GM19351 (cell line): ENCODE measurements at regions not wholly inside any gene's neighbourhood (a gene's known extent, or its start where the extent isn't known, plus 50 kb on each side); places are given as distances from the start of the nearest gene placed in this dataset.
"Not testable (repeated sequence)": the region's sequence is repeated elsewhere in the genome, so short reads cannot be mapped to it uniquely, and the experiment has no call there.

Experiments used
- ATAC-seq: cut with Tn5 transposase; IDR thresholded peaks from one replicate; pipeline ENCODE4 v1.9.1; 2021; ENCODE audit warnings: mild to moderate bottlenecking, moderate library complexity; ENCODE audit not compliant: unreplicated experiment

DNA sequence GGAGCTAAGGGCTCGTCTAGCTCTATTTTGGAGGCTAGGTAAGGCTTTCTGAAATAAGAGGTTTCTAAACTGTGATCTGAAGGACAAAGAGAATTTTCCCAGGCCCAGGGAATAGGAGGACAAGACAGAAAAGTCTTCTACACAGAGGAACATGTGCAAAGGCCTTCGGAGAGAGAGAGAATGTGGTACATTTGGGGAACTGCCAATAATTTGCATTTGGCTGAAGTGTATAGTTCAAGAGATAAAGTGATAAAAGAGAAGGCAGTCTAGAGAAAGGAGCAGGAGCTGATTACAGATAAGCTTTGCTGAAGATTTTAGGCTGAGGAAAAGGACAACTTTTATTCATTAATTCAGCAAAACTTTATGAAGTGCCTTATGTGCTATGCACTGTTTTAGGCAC is 214.4 kb upstream of the ELL2 start:
- no peak for ATAC-seq

DNA sequence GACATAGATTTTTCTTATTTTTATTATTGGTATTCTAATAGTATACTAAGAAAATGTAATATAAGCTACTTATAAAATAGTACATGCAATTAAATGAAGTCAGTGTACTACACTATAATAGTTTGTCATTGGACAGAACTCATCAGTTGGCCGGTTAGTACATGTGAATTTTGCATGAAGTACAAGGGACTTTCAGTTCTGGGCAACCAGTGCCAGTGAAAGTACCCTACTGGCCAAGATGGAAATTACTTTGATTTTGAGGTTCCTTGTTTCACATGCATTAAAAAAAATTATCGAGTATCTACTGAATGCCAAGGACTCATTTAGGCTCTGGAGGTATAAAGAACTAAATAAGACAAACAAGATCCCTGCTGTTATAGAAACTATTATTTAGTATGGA is 213.4 kb upstream of the ELL2 start:
- peak; percentile 35 for ATAC-seq

DNA sequence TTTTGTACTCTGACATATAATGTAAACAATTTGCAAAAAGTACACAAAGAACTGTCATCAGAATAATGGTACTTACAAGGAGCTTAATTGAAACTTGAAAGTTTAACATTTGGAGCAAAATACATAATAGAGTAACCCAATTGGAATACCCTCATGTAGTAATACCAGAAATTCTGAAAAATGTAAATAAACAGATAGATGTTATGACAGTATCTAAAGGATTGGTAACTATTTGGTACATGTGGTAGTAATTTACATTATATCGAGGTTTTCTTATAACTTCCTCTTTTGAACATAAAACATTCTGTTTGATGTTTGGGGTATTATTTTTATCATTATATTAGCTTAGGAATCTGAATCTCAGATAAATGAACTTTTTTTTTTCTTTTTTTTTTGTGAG is 211.7 kb upstream of the ELL2 start:
- ATAC-seq, result no peak

DNA sequence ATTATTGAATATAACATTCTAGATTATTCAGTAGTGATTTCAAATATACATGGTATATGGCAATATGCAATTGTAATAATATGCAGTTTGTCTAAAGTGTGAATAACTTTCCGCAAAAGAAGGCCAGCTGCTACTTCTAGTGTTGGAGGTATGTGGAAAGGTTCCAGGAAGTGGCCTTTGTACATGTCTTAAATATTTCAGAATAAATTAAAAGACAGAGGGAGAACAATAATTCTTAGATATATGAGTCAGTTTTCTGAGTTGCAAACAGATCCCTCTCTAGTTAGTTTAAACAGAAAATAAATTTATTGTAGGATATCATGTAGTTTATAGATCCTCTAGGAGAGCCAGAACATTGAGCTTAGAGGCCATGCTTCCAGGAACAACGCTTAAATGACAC is 210.8 kb upstream of the ELL2 start:
- ATAC-seq, result no peak

DNA sequence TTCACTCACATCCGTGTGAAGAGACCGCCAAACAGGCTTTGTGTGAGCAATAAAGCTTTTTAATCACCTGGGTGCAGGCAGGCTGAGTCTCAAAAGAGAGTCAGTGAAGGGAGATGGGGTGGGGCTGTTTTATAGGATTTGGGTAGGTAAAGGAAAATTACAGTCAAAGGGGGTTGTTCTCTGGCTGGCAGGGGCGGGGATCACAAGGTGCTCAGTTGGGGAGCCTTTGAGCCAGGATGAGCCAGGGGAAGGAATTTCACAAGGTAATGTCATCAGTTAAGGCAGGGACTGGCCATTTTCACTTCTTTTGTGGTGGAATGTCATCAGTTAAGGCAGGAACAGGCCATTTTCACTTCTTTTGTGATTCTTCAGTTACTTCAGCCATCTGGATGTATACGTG is 210.3 kb upstream of the ELL2 start:
- not testable (repeated sequence) for ATAC-seq

DNA sequence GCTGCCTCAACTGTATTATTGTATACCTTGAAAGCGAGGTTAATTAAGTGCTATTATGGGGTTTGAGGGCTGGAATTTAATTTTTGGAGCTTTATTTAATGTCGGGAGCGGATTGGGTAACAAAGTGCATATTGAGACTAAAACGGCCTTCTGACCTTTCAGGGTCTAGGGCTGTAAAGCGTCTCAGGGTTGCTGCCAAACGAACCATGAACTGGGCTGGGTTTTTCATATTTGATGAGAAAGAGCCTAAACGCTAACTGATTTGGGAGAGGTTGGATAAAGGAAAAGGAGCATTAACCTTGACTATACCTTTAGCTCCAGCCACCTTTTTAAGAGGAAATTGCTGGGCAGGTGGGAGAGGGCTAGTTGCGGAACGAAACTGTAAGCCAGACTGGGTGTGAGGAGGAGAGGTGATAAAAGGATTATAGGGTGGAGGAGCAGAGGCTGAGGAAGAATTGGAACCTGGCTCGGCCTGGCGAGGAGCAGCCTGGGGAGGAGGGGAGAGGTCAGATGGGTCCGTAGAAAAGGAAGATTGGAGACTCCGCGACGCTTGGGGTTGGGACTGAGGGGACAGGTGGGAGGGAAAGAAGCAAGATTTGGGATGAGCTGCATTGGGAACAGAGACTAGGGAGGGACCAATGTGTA is 209.0 kb upstream of the ELL2 start:
- not testable (repeated sequence) for ATAC-seq

DNA sequence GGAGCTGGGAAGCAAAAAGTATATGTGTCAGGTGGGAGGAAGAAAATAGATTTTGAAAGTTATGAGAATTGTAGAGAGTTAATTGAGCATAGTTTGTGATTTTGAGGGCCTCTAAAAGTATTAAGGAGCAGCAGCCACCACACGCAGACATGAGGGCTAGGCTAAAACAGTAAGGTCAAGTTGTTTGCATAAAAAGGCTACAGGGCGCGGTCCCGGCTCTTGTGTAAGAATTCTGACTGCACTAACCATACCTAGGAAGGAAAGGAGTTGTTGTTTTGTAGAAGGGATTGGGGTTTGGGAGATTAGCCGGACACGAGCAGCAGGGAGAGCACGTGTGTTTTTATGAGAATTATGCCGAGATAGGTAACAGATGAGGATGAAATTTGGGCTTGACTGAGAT is 207.2 kb upstream of the ELL2 start:
- not testable (repeated sequence) for ATAC-seq

DNA sequence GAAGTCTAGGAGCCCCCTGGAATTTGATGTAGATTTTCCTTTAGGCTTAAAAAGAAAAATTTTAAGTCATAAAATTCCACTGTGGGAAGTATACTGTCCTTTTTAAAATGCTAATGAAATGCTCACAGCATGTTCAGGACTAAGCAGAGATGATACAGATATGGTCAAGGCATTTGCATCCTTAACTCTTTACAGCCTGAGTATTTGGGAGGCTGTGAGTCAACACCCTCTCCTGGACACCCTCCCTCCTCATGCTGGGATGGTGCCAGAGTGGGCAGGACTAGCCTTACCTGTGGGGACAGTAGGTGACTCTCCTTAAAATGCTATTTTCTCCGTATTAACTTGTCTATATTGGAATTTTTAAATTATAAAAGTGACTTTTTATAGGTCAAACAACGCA is 197.4 kb upstream of the ELL2 start:
- ATAC-seq, result no peak

DNA sequence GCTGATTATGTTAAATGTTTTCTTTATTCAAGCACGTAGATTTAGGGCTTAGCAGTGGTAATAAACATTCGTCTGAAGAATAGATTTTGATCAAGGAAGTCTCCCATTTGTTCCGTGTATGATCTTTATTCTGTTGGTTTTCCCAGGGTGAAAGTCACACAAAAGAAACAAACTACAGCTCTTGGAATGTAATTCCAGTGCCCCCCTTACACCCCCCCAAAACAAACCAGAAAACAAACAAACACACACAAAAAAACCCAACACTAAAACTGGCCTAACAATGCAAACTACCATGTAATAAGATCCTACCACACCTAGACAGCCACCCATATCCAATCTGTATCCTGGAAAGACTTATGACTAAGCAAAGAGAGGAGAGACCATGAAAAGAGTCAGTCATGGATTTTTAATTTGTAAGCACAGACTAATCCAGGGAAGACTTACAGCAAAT is 196.2 kb upstream of the ELL2 start:
- ATAC-seq, result no peak

DNA sequence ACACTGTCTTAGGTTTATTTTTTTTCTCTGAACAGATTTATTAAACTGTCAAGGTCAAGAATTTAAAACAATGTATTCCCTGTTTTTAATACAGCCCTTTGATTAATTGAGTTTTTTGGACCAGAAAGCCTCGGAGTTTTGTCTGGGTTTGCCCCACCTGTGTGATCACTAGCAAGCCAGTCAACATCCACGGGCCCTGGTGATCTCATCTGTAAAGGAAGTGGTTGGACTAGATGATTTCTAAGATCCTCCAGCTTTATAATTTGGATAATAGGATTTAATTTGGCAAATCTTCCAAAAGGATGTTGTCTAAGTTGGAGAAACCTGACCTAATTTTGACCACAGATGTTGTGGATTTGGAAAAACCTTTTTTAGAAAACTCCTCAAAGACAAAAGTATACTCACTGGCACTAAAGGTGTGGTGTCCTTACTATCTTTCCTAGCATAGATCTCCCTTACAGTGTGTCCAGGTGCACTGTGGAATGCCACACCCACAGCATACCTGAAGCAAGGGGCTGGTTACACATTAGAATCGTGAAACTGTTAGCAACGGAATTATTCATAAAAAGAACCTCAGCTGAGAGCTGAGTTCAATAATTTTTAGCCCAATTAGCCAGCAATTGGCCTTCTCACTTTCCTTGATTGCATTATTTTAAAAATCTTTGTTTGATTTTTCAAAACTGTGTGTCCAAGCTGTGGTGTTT is 195.6 kb upstream of the ELL2 start:
- no peak for ATAC-seq

DNA sequence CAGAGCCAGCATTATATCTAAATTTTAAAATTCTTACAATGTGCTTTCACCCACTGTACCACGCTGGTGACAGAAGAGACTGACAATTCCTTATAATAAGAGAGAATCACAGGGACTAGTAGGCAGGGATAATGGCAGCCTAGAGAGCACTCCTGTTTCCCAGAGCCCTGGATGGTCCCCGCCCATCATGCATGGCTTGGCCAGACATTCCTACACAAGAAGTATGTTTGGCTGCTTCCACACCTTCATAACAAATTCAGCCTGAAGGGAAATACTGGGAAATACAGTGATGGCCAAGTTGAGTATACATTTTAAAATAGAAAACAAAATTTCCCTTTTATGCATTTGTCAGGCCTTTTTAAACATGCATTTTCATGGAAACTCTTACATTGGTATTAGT is 193.5 kb upstream of the ELL2 start:
- ATAC-seq, result no peak

DNA sequence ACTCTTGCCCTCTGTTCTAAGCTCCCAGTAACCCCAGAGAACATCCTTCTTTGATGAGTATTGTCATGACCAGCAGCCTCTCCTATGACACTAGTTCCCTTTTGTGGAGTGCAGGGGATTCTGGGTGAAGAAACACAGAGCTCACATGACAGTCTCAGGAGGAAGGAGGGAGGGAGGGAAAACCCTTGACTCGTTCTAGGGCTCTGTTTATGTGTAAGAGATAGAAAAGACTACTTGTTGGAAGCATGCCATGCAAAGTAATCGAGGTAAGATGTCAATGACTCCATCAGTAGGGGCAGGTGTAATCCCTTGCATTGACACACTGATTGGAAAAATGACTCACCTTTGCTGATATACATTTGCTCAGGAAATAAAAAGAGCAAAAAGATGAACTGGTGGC is 190.2 kb upstream of the ELL2 start:
- no peak for ATAC-seq

DNA sequence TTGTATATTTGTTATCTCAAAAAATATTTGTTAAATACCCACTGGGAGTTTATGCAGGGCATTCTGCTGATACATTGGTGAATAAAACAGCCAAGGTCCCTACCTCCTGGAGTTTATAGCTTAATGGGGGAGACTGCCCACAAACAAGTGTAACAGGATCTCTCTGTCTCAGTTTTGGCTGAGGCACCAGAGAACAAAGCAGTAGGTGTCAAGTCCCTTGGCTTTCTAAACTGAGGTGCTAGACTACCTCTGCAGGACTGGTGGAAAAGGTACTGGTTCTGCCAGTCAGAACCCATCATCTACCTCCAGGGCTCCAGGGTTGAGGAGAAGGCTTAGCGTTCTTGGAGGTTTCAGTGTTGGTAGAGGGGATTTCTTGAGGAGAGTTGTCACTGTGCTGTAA is 188.4 kb upstream of the ELL2 start:
- no peak for ATAC-seq

DNA sequence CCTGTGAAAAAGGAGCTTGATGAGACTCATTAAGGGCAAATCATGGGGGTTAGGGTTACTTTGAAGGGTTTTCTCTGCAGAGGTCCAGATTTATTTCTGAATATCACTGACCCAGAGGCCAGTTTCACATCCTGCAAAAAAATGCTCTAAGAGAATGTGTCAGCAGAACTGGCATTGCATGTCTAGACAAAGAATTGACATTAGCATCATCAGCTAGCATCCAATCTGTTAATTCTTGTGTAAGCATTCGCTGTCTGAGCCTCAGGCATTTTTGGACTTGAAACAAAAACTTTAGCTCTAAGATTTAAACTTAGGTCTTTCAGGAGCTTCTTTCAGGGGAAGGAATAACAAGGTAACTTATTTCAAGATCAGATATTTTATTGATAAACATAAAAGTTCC is 187.9 kb upstream of the ELL2 start:
- no peak for ATAC-seq

DNA sequence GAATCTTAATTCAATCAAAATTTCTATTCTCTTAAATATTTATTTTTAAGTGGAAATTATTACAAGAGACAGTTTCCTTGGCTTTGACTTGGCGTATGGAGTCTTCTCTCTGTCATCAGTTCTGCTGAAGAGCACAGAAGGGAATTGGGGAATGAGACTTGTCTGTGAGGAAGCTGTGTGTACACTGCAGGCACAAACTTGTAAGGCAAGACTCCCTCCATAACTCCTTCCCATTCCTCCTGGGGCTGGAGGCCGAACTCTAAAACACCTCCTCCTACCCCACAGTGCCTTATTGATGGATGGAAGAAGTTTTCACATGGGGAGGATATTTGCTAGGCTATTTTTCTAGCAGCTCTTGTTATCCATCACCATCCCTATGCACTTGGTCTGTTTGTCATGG is 187.4 kb upstream of the ELL2 start:
- ATAC-seq, result no peak

DNA sequence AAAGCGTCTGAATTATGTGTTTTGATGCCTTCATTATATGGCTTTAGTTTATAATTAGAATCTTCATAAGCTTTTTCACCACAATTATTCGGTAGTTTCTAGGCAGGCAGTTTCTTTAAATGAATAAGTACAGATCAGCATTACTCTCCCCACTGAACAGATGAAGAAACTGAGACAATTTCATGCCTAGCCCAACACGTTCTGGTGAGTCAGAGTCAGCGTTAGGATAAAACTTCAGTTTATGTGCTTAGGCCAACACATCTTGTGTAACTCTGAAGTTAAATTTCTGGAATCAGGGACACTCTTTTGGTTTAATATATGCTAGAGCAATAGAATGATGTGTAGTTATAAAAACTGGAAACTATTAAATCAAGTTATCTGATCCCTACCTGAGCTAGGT is 186.7 kb upstream of the ELL2 start:
- ATAC-seq, result no peak

DNA sequence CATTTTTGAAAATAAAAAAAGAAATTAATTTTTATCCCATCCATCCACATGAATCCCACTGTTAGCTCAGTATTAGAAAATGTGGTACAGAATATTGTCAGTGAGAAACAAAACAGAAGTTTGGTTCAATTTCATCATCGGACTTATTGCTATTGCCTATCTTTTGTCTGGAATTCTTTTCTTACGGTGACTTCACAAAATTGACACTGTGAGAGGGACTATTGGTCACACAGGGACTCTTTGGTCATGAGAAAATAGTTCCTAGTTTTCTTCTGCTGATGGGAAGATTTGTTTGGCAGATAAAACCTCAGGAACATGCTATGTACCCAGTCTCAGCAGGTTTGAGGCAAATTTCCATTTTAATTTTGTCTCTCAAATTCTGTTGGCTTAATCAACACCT is 186.2 kb upstream of the ELL2 start:
- ATAC-seq, result no peak

DNA sequence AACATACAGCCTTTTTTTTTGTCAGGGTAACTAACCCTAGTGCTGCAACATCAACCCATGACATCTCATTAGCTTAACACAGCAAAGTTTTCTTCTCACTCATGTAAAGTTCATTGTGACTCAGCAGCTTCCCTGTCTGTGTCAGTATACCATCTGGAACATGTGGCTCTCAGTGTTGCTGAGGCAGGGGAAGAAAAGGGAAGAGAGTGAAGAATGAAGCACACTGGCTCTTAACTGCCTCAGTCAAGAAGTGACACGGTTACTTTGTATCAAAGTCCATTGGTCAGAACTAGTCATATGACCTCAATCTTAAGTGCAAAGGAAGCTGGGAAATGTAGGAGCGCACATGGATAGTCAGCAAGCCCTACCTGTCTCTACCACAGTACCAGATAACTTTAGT is 185.0 kb upstream of the ELL2 start:
- peak; percentile 76 for ATAC-seq

DNA sequence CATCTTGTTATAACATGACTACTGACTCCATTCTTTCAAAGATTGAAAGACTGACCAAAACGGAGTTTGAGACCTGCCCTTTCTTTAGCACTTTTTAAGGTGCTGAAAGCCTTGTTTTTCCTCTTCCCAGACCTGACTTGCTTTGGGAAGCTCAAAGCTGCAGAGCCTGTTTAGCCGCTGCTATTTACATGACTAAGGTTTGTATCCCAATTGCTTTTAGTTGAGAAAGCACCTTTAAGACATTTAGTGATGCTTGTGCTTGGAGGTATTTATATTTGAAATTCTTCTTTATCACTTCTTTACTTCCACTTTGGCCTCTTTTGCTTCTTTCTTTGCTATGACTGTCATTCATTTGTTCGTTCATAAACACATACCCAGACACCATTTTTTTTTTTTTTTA is 182.6 kb upstream of the ELL2 start:
- ATAC-seq, result no peak

DNA sequence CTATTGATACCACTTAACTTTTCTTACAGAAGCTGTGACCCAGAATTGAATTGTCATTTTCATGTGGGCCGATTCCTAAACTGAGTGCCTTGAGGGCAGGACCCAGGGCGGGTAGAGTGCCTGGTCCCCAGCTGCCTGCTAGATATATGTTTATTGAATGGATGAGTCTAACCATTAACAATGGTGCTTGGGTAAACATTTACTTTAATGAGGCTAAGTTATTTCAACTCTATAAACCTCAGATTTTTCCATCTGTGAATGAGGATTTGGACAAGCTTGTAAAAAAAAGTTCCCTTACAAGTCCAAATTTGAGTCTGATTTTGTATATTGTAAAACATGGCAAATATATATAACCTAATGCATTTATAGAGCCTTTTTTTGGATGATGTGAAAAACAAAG is 181.8 kb upstream of the ELL2 start:
- no peak for ATAC-seq

DNA sequence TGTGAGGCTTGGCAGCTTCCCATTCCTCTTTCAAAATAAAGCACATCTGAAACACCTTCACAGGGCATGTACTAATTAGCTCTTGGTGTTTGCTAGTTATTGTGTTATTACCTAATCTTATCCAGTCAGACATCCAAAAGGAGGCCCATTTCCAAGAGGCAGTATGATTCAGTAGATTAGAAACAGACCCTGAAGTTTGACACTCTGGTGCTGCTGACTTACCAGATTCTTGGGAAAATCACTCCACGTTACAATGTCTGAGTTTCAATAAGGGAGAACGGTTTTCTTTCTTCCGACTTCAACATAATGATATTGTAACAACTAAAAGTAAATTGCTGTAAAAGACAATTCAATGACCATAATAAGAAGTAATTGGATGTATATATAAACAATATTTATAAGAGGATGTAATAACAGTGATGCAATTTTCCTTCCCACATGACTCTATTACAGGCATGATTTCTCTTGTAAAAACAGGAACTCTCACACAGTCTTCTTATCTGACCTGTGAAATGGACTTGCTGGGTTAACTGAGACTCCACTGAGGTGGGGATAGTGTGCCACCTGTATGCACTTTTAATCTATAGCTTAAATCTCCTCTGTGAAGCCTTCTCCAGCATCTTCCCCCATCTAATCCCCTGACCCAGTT is 181.3 kb upstream of the ELL2 start:
- ATAC-seq, result no peak

DNA sequence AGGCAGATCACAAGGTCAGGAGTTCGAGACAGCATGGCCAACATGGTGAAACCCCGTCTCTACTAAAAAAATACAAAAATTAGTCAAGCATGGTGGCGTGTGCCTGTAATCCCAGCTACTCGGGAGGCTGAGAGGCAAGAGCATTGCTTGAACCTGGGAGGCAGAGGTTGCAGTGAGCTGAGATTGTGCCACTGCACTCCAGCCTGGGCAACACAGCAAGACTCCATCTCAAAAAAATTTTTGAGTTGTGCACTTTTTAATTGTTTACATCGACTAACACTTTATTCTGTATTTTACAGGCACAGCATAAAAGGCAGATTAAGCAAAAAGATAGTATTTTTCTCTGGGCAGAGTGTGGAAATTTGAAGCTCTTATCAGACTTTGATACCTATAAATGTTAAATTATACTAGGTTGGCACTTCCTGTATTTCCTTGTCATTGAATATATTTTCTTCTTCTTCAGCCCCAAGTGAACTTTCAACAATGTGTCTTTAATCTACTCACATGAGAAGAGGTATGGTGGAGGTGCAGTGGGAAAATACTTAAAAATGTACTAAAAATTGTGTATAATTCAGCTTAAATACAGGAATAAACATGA is 180.6 kb upstream of the ELL2 start:
- no peak for ATAC-seq
